ENCODE measurements at regions not wholly inside any gene's neighbourhood (a gene's known extent, or its start where the extent isn't known, plus 50 kb on each side); places are given as distances from the start of the nearest gene placed in this dataset.

- ChIA-PET POLR2A (no interaction called here), RAD21 (ENCODE audit: low non-redundant PET in 1 of 2, low total read pairs in 2 of 2, uncharacterized antibody in 2 of 2, unreplicated experiment in 2 of 2) (no interaction called here), CTCF (no interaction called here)
- BruUV-seq (replicated peaks), result no TSS peak
- Histone ChIP-seq H3K27ac (ENCODE audit: low read depth, low read length) (no peak overlapping the region), H3K9me3 (ENCODE audit: control insufficient read depth in 1 of 2, insufficient read depth in 1 of 2, low read depth in 1 of 2, low read length in 2 of 2) (no peaks in the 10 kb centered on the region), H3K9me2 (ENCODE audit: insufficient read depth) (no peaks in the 10 kb centered on the region), H3K4me3 (replicated peaks in 1 of 2; ENCODE audit: low read depth in 1 of 2, low read length in 2 of 2) (no peak overlapping the region), H3K27me3 (ENCODE audit: insufficient read depth, low read length) (peaks cover 7% of the 10 kb centered on the region; the same call in 1 of the 2 replicates), H3K79me2 (ENCODE audit: insufficient read depth, low read length) (no peaks in the 10 kb centered on the region), H3K4me1 (ENCODE audit: control insufficient read depth in 1 of 2, insufficient read depth in 2 of 2, low read length in 2 of 2) (no peaks in the 10 kb centered on the region), H2AFZ (ENCODE audit: low read depth, low read length, poor library complexity, severe bottlenecking) (no peak overlapping the region), H3K4me2 (ENCODE audit: low read length) (no peak overlapping the region), H4K20me1 (ENCODE audit: insufficient read depth) (no peaks in the 10 kb centered on the region), H3K9ac (ENCODE audit: low read length) (no peak overlapping the region), H3K36me3 (ENCODE audit: control insufficient read depth in 1 of 2, insufficient read depth in 2 of 2, low read length in 2 of 2) (no peaks in the 10 kb centered on the region)
- no peak for TF ChIP-seq EZH2phosphoT487 (IDR thresholded peaks at IDR 0.05; ENCODE audit: borderline replicate concordance)
- TF ChIP-seq POLR2AphosphoS5 (IDR thresholded peaks at IDR 0.05; ENCODE audit: low read depth, low read length), result no peak
- no peak for TF ChIP-seq ZFX (IDR thresholded peaks at IDR 0.05)
- no peak for TF ChIP-seq ATF3 (IDR thresholded peaks at IDR 0.05)
- TF ChIP-seq POLR2A (IDR thresholded peaks at IDR 0.05; ENCODE audit: borderline replicate concordance, extremely low read depth, insufficient read depth, insufficient read length), result no peak
- TF ChIP-seq TCF7L2 (IDR thresholded peaks at IDR 0.05; ENCODE audit: borderline replicate concordance, extremely low read depth, insufficient read depth, insufficient read length), result no peak
- TF ChIP-seq YY1 (IDR thresholded peaks at IDR 0.05; ENCODE audit: extremely low read depth, insufficient replicate concordance, low read depth, low read length), result no peak
- no peak for TF ChIP-seq EGR1 (IDR thresholded peaks at IDR 0.05; ENCODE audit: low read depth)
- no peak for TF ChIP-seq EZH2 (IDR thresholded peaks at IDR 0.05)
- TF ChIP-seq JUND (IDR thresholded peaks at IDR 0.05), result no peak
- TF ChIP-seq SP1 (IDR thresholded peaks at IDR 0.05; ENCODE audit: low read depth), result no peak
- ATAC-seq, result no peak
- DNase-seq (ENCODE audit: low read depth, low spot score), result no peak
- intact Hi-C loops (cut with micrococcal nuclease), result no loop called here
Measured at GRCh38 chr6:97757575-97757974, 474.6 kb upstream of the MMS22L start.

- Histone ChIP-seq H3K27me3 (ENCODE audit: insufficient read depth, low read length) (peaks cover 9% of the 10 kb centered on the region), H3K9me2 (ENCODE audit: insufficient read depth) (no peaks in the 10 kb centered on the region), H3K9me3 (ENCODE audit: control insufficient read depth in 1 of 2, insufficient read depth in 1 of 2, low read depth in 1 of 2, low read length in 2 of 2) (no peaks in the 10 kb centered on the region), H3K4me2 (ENCODE audit: low read length) (no peak overlapping the region), H3K27ac (ENCODE audit: low read depth, low read length) (no peak overlapping the region), H3K79me2 (ENCODE audit: insufficient read depth, low read length) (no peaks in the 10 kb centered on the region), H3K9ac (ENCODE audit: low read length) (no peak overlapping the region), H3K4me1 (ENCODE audit: control insufficient read depth in 1 of 2, insufficient read depth in 2 of 2, low read length in 2 of 2) (no peaks in the 10 kb centered on the region), H4K20me1 (ENCODE audit: insufficient read depth) (no peaks in the 10 kb centered on the region; the same call in 1 of the 2 replicates), H3K4me3 (replicated peaks in 1 of 2; ENCODE audit: low read depth in 1 of 2, low read length in 2 of 2) (no peak overlapping the region), H3K36me3 (ENCODE audit: control insufficient read depth in 1 of 2, insufficient read depth in 2 of 2, low read length in 2 of 2) (no peaks in the 10 kb centered on the region), H2AFZ (ENCODE audit: low read depth, low read length, poor library complexity, severe bottlenecking) (no peak overlapping the region)
- DNase-seq (ENCODE audit: low read depth, low spot score), result no peak
- CTCF ChIA-PET, result no interaction called here
- no peak for ATAC-seq
- intact Hi-C loops (cut with micrococcal nuclease), result no loop called here
- RAD21 ChIA-PET (ENCODE audit: low non-redundant PET in 1 of 2, low total read pairs in 2 of 2, uncharacterized antibody in 2 of 2, unreplicated experiment in 2 of 2), result no interaction called here
- BruUV-seq (replicated peaks), result no TSS peak
- POLR2A ChIA-PET, result no interaction called here
- TF ChIP-seq FOSL1 (IDR thresholded peaks at IDR 0.05; ENCODE audit: low read depth) (no peak), CTCF (IDR thresholded peaks at IDR 0.05 in 2 of 3, conservative IDR thresholded peaks at IDR 0.05 in 1 of 3; ENCODE audit: borderline replicate concordance in 1 of 3, insufficient read depth in 1 of 3, low read depth in 2 of 3, low read length in 2 of 3) (no peak), CEBPB (IDR thresholded peaks at IDR 0.05; ENCODE audit: low read depth) (no peak), TCF7L2 (IDR thresholded peaks at IDR 0.05; ENCODE audit: borderline replicate concordance, extremely low read depth, insufficient read depth, insufficient read length) (no peak), SP1 (IDR thresholded peaks at IDR 0.05; ENCODE audit: low read depth) (no peak), MAX (IDR thresholded peaks at IDR 0.05) (no peak), ZBTB33 (IDR thresholded peaks at IDR 0.05; ENCODE audit: extremely low read depth, insufficient replicate concordance, low read length) (no peak), JUND (IDR thresholded peaks at IDR 0.05) (no peak), ZFX (IDR thresholded peaks at IDR 0.05) (no peak)
Measured at GRCh38 chr6:97765461-97765860, 482.4 kb upstream of the MMS22L start.

Measured in HCT116 (cell line).